ENCODE measurements at regions not wholly inside any gene's neighbourhood (a gene's known extent, or its start where the extent isn't known, plus 50 kb on each side); places are given as distances from the start of the nearest gene placed in this dataset.

GRCh38 chr7:20971219-20971618, 184.5 kb upstream of the SP8 start:
- TF ChIP-seq EZH2 (IDR thresholded peaks at IDR 0.05; ENCODE audit: borderline replicate concordance, low read depth, low read length, severe bottlenecking): no peak
- no peak for TF ChIP-seq CTCF (IDR thresholded peaks at IDR 0.05; ENCODE audit: borderline replicate concordance, extremely low read depth, low read length, poor library complexity, severe bottlenecking)

Data from DND-41 (cell line).